ENCODE measurements at regions not wholly inside any gene's neighbourhood (a gene's known extent, or its start where the extent isn't known, plus 50 kb on each side); places are given as distances from the start of the nearest gene placed in this dataset.

DNA sequence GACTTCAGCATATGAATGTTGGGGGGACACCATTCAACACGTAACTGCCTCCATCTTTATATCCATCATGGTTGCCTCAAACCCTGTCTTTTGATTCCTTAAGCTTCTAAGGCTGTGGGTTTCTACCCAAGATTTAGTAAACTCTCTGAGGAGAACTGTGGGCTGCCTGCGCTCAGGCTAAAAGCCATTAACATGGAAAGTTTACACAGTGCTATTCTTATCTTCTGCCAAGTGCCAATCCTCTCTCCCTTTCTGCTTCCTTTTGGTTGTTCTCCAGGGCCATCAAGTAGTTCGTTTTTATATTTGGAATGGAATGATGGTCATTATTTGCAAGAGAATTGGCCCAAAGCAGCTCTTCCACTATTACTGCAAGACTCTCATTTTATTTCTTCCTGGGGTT lies 97.3 kb upstream of the KLF14 start:
- DNase-seq (ENCODE audit: low read depth) = no peak
- no peak for TF ChIP-seq CTCF (conservative IDR thresholded peaks at IDR 0.05; ENCODE audit: control insufficient read depth, insufficient read depth, low read depth, low read length)

DNA sequence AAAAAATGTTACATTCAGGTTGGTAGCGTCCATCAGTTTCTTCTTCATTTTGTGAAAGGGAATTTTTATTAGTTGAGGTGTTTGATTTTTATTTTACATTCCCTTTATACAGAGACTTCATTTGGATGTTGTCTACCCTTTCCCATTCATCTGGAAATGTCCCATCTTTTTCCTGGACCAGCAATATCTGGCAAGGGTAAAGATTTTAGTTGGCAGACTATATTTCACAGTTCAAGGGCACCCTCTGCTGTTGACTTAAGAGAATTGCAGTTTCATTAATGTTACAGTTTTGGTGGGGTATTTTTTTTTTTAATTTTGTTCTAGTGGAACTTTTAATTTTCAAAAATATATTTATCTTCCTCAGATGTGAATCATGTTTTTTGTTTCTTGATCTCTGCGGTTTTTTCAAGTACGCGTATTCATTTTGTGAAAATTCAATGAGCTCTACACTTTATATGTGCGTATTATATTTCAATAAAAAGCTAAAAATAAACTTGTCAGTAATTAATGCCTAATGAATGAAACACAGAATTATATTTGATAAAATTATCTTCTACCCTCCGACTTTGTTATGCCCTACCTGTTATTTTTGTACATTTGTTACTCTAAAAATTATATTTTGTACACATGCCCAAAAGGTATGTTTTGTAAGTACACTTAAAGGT lies 97.9 kb upstream of the KLF14 start:
- DNase-seq (ENCODE audit: low read depth) = peak; percentile 75
- peak; percentile 65 for TF ChIP-seq CTCF (conservative IDR thresholded peaks at IDR 0.05; ENCODE audit: control insufficient read depth, insufficient read depth, low read depth, low read length)

More for the DNA sequence above, 97.3 kb upstream of the KLF14 start:
- no peak overlapping the region for H3K4me3 ChIP-seq (ENCODE audit: control insufficient read depth, low read depth, low read length)

GRCh38 chr7:130838738-130839137 lies 104.7 kb upstream of the KLF14 start:
- H3K4me3 ChIP-seq (ENCODE audit: control insufficient read depth, low read depth, low read length) = no peak overlapping the region
- no peak for TF ChIP-seq CTCF (conservative IDR thresholded peaks at IDR 0.05; ENCODE audit: control insufficient read depth, insufficient read depth, low read depth, low read length)
- peak; percentile 99 for DNase-seq (ENCODE audit: low read depth)

More for the DNA sequence above, 97.9 kb upstream of the KLF14 start:
- H3K4me3 ChIP-seq (ENCODE audit: control insufficient read depth, low read depth, low read length) = no peak overlapping the region

- TF ChIP-seq CTCF (conservative IDR thresholded peaks at IDR 0.05; ENCODE audit: control insufficient read depth, insufficient read depth, low read depth, low read length) = no peak
- DNase-seq (ENCODE audit: low read depth) = no peak
- H3K4me3 ChIP-seq (ENCODE audit: control insufficient read depth, low read depth, low read length) = no peak overlapping the region
These were observed 106.6 kb upstream of the KLF14 start for GRCh38 chr7:130840599-130840998.

DNA sequence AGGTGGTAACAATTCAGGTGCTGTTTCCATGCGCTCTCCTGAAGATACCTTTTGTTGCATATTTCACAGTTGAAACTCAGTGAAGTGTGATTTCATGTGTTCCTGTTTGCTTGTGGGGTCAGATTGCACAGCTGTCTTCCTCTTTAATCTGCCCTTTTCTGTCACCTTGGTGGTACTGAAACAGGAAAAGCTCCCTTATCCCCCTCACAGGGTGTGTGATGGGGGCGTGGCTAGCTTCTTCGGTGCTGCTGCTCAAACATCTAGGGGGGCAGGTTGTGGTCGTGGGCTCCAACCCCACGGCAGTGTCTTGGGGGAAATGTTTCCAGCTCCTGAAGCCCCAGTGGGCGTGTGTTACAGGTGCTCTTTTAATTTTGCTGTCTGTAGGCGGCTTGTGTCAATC lies 107.4 kb upstream of the KLF14 start:
- no peak for TF ChIP-seq CTCF (conservative IDR thresholded peaks at IDR 0.05; ENCODE audit: control insufficient read depth, insufficient read depth, low read depth, low read length)
- no peak overlapping the region for H3K4me3 ChIP-seq (ENCODE audit: control insufficient read depth, low read depth, low read length)
- DNase-seq (ENCODE audit: low read depth) = no peak

GRCh38 chr7:130843703-130844102 lies 109.7 kb upstream of the KLF14 start:
- DNase-seq (ENCODE audit: low read depth) = no peak
- H3K4me3 ChIP-seq (ENCODE audit: control insufficient read depth, low read depth, low read length) = no peak overlapping the region
- no peak for TF ChIP-seq CTCF (conservative IDR thresholded peaks at IDR 0.05; ENCODE audit: control insufficient read depth, insufficient read depth, low read depth, low read length)

Measured in fibroblast of mammary gland (primary cell).